ENCODE measurements at regions not wholly inside any gene's neighbourhood (a gene's known extent, or its start where the extent isn't known, plus 50 kb on each side); places are given as distances from the start of the nearest gene placed in this dataset.
A peak's percentile ranks its signal among the peaks of the same experiment; 100 is the strongest.

DNA sequence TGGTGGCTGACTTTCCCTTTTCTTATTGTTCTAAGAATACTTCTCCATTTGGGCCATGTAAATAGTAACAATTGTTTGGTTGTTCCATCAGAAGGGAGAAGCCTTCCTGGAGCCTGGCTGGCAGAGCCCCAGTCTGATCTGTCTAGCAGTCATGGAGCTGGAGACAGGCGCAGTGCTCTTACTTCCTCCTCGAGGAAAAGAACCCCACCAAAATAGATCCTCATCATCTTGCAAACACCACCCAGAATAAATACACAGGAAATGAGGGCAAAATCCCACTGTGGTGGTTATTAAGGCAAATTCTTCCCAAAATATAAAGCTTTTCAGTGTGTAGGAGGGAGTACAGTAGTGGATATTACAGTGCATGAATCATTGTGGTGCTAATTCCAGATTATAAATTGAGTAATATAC, 195.1 kb upstream of the SGK1 start:
- TF ChIP-seq, protein P1, sequence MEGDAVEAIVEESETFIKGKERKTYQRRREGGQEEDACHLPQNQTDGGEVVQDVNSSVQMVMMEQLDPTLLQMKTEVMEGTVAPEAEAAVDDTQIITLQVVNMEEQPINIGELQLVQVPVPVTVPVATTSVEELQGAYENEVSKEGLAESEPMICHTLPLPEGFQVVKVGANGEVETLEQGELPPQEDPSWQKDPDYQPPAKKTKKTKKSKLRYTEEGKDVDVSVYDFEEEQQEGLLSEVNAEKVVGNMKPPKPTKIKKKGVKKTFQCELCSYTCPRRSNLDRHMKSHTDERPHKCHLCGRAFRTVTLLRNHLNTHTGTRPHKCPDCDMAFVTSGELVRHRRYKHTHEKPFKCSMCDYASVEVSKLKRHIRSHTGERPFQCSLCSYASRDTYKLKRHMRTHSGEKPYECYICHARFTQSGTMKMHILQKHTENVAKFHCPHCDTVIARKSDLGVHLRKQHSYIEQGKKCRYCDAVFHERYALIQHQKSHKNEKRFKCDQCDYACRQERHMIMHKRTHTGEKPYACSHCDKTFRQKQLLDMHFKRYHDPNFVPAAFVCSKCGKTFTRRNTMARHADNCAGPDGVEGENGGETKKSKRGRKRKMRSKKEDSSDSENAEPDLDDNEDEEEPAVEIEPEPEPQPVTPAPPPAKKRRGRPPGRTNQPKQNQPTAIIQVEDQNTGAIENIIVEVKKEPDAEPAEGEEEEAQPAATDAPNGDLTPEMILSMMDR (IDR thresholded peaks at IDR 0.05; ENCODE audit: low read length, missing control alignments), result no peak
- DNase-seq (ENCODE audit: low read depth), result peak; percentile 61
- H3K4me3 ChIP-seq (replicated peaks; ENCODE audit: low read depth, low read length), result no peak overlapping the region

DNA sequence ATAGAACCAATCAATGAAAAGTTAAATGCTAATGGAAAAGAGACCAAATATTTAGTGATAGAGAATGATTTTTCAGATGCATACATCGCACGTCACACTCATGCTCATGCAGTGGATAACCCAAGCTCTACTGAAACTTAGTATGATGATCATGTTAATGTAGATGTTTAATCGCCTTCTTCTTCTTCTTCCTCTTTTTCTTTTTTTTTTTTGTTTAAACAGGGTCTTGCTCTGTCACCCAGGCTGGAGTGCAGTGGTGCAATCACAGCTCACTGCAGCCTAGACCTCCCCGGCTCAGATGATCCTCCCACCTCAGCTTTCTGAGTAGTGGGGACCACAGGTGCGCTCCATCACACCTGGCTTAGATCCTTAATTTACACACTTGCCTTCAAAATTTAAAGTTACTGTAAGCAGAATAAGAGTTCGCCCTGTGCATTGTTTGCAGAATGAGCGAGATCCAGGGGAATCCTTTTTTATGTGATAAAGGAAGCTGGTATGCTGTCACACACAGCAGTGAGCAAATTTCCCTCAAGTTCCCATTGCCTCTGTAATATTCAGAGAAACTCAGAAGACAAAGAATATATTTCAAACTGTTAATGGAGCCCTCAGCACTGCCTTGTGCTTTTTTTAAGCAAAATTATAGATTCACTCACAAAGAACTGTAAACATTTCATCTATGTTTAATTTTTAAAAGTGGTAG, 194.2 kb upstream of the SGK1 start:
- TF ChIP-seq, protein P1 (IDR thresholded peaks at IDR 0.05; ENCODE audit: low read length, missing control alignments), result no peak
- H3K4me3 ChIP-seq (replicated peaks; ENCODE audit: low read depth, low read length), result no peak overlapping the region
- no peak for DNase-seq (ENCODE audit: low read depth)

DNA sequence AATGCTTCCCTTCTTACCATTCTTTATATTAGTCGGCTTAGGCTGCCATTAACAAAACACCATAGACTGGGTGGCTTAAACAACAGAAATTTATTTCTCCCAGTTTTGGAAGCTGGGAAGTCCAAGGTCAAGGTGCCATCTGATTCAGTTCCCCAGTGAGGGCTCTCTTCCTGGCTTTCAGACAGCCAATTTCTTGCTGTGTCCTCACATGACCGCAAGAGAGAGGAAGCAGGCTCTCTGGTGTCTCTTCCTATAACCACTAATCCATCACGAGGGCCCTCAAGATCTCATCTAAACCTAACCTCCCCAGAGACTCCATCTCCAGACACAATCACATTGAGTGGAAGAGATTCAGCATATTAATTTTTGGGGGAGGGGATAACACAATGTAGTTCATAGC, 193.0 kb upstream of the SGK1 start:
- no peak for DNase-seq (ENCODE audit: low read depth)
- TF ChIP-seq, protein P1 (IDR thresholded peaks at IDR 0.05; ENCODE audit: low read length, missing control alignments), result no peak
- H3K4me3 ChIP-seq (replicated peaks; ENCODE audit: low read depth, low read length), result no peak overlapping the region

DNA sequence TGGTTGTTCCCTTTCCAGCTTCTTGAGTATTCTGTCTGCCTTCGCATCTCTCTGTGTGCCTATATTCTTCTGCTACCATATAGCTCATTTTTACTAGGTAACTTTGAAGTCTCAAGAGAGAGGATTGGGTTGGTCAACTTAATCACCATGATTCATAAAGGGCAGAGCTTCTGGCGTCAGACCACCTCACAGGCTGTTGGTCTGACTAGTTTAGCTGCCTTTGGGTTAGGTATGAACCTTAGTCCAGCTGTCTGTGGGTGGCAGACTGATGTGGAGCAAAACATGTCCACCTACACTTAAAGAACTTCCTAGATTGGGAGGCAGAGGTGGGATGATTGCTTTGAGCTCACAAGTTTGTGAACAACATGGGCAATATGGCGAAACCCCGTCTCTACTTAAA, 192.2 kb upstream of the SGK1 start:
- no peak overlapping the region for H3K4me3 ChIP-seq (replicated peaks; ENCODE audit: low read depth, low read length)
- TF ChIP-seq, protein P1 (IDR thresholded peaks at IDR 0.05; ENCODE audit: low read length, missing control alignments), result no peak
- no peak for DNase-seq (ENCODE audit: low read depth)

DNA sequence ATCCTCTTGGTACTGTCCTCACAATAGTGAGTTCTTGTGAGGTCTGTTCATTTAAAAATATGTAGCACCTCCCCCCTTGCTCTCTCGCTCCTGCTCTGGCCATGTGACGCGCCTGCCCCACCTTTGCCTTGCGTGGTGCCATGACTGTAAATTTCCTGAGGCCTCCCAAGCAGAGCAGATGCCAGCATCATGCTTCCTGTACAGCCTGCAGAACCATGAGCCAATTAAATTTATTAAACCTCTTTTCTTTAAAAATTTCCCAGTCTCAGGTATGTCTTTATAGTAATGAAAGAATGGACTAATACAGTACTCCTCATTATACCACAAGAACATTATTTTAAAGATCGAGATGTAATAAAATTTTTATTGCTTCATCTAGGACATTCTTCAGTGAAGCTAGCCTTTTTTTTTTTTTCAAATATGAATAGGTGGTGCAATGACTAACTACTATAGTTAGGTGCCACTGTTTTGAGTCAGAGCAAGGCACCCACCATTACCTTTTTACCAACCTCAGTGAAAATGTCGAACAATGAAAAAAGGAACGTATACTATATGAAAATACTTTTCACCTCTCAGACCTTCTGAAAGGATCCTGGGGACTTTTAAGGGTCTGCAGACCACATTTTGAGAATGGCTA, 191.1 kb upstream of the SGK1 start:
- no peak overlapping the region for H3K4me3 ChIP-seq (replicated peaks; ENCODE audit: low read depth, low read length)
- TF ChIP-seq, protein P1 (IDR thresholded peaks at IDR 0.05; ENCODE audit: low read length, missing control alignments), result no peak
- no peak for DNase-seq (ENCODE audit: low read depth)

DNA sequence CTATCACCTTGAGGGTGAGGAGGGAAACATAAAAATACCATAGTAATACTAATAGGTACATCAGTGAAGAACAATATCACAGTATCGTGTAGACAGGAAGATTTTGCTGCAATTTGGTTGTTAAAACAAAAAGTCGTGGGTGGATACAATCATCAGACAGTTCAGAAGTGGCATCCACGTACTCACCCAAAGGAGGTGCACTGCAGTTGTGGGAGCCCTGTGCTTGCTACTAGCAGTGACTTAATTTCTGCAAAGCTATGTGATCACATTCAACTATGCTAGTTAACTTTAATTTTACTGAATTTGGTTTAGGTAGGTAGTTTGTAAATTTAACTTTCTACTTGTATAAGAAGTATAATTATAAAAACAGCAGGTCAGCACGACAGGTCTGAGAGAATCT, 188.2 kb upstream of the SGK1 start:
- TF ChIP-seq, protein P1 (IDR thresholded peaks at IDR 0.05; ENCODE audit: low read length, missing control alignments), result no peak
- no peak overlapping the region for H3K4me3 ChIP-seq (replicated peaks; ENCODE audit: low read depth, low read length)
- no peak for DNase-seq (ENCODE audit: low read depth)
